Effector CD8-positive, alpha-beta T cell (primary cell): ENCODE measurements at regions not wholly inside any gene's neighbourhood (a gene's known extent, or its start where the extent isn't known, plus 50 kb on each side); places are given as distances from the start of the nearest gene placed in this dataset.

Source experiments
- DNase-seq: peaks from one replicate; lab custom pipeline; 2025; lab: John Stamatoyannopoulos, UW

GRCh38 chr2:41400088-41400665 is 647.6 kb upstream of the PKDCC start:
- no peak for DNase-seq

GRCh38 chr2:41405441-41405840 is 642.4 kb upstream of the PKDCC start:
- no peak for DNase-seq

GRCh38 chr2:41409328-41409727 is 638.5 kb upstream of the PKDCC start:
- no peak for DNase-seq

- DNase-seq = no peak
Measured at GRCh38 chr2:41410011-41410410, 637.8 kb upstream of the PKDCC start.

GRCh38 chr2:41413813-41414485 is 633.9 kb upstream of the PKDCC start:
- DNase-seq = no peak

GRCh38 chr2:41414486-41415230 is 633.2 kb upstream of the PKDCC start:
- DNase-seq = no peak

- no peak for DNase-seq
Measured at GRCh38 chr2:41417511-41417910, 630.3 kb upstream of the PKDCC start.

GRCh38 chr2:41420219-41420618 is 627.6 kb upstream of the PKDCC start:
- no peak for DNase-seq

GRCh38 chr2:41420872-41421271 is 626.9 kb upstream of the PKDCC start:
- DNase-seq = no peak

- DNase-seq = no peak
Measured at GRCh38 chr2:41431756-41432155, 616.1 kb upstream of the PKDCC start.

GRCh38 chr2:41432459-41432858 is 615.4 kb upstream of the PKDCC start:
- no peak for DNase-seq

GRCh38 chr2:41434991-41435390 is 612.8 kb upstream of the PKDCC start:
- DNase-seq = no peak

- DNase-seq = no peak
Measured at GRCh38 chr2:41441958-41442357, 605.9 kb upstream of the PKDCC start.

GRCh38 chr2:41445865-41446264 is 602.0 kb upstream of the PKDCC start:
- no peak for DNase-seq

GRCh38 chr2:41446266-41446665 is 601.6 kb upstream of the PKDCC start:
- DNase-seq = no peak

- no peak for DNase-seq
Measured at GRCh38 chr2:41448221-41448620, 599.6 kb upstream of the PKDCC start.

GRCh38 chr2:41457026-41457425 is 590.8 kb upstream of the PKDCC start:
- no peak for DNase-seq

GRCh38 chr2:41460661-41461060 is 587.2 kb upstream of the PKDCC start:
- no peak for DNase-seq

- no peak for DNase-seq
Measured at GRCh38 chr2:41464395-41464794, 583.4 kb upstream of the PKDCC start.

GRCh38 chr2:41475959-41476358 is 571.9 kb upstream of the PKDCC start:
- DNase-seq = no peak

- no peak for DNase-seq
Measured at GRCh38 chr2:41482659-41483058, 565.2 kb upstream of the PKDCC start.

GRCh38 chr2:41483226-41483625 is 564.6 kb upstream of the PKDCC start:
- no peak for DNase-seq
